Vagina (tissue), 2 donors: ENCODE measurements at regions not wholly inside any gene's neighbourhood (a gene's known extent, or its start where the extent isn't known, plus 50 kb on each side); places are given as distances from the start of the nearest gene placed in this dataset.

Experiments used
- DNase-seq, 2 donors: peaks; one replicate each; pipeline ENCODE4 v3.0.0-alpha.2; 2017; ENCODE audit errors: extremely low spot score in 2 of 2
- H3K27ac ChIP-seq: fragments of 200-600 bp; sonication (generic); one replicate; pipeline ENCODE4 v1.5.1; 2019
- H3K27me3 ChIP-seq: fragments of 200-600 bp; sonication (generic); one replicate; pipeline ENCODE4 v1.5.1; 2019
- H3K36me3 ChIP-seq, 2 donors: fragments of 200-600 bp; sonication (generic); one replicate each; pipeline ENCODE4 v1.5.1; 2017 to 2019
- H3K4me1 ChIP-seq: fragments of 200-600 bp; sonication (generic); one replicate; pipeline ENCODE4 v1.5.1; 2019
- H3K4me3 ChIP-seq, 2 donors: fragments of 200-600 bp; sonication (generic); 1 replicate in 1 of 2; 2 replicates in 1 of 2; pipeline ENCODE4 v1.5.1; 2016 to 2019
- H3K9me3 ChIP-seq: fragments of 200-600 bp; sonication (generic); one replicate; pipeline ENCODE4 v1.5.1; 2019
- CTCF ChIP-seq, 3 experiments: fragments of 450-650 bp in 2 of 3; fragments of 200-600 bp in 1 of 3; sonication (generic) in 1 of 3; IDR thresholded peaks; one replicate each; pipeline ENCODE4 v1.5.1; 2017 to 2019; ENCODE audit warnings: antibody characterized with exemption in 3 of 3, mild to moderate bottlenecking in 2 of 3, moderate library complexity in 2 of 3
- POLR2A ChIP-seq, 2 donors: fragments of 450-650 bp; IDR thresholded peaks; one replicate each; pipeline ENCODE4 v1.6.1; 2017; ENCODE audit warnings: antibody characterized with exemption in 2 of 2, mild to moderate bottlenecking in 2 of 2, moderate library complexity in 2 of 2
- POLR2AphosphoS5 ChIP-seq, 2 donors: sonication (generic); formaldehyde crosslinking; IDR thresholded peaks; one replicate each; pipeline ENCODE4 v1.9.0; 2017; ENCODE audit warnings: antibody characterized with exemption in 2 of 2, mild to moderate bottlenecking in 2 of 2, low read depth in 1 of 2; ENCODE audit not compliant: insufficient read depth in 1 of 2
- intact Hi-C: fragments of 100-400 bp; cut with DNase I; formaldehyde crosslinking; loops from one replicate; pipeline ENCODE4 v1.15.1; 2023

- Histone ChIP-seq H3K27ac (no peak overlapping the region), H3K4me1 (no peaks in the 10 kb centered on the region), H3K36me3 (no peaks in the 10 kb centered on the region), H3K9me3 (no peaks in the 10 kb centered on the region), H3K4me3 (no peak overlapping the region), H3K27me3 (no peaks in the 10 kb centered on the region)
- DNase-seq, result no peak
- TF ChIP-seq POLR2AphosphoS5 (IDR thresholded peaks at IDR 0.05; ENCODE audit: insufficient read depth in 1 of 2, low read depth in 1 of 2), result no peak
- no peak for TF ChIP-seq CTCF (IDR thresholded peaks at IDR 0.05)
- no peak for TF ChIP-seq POLR2A (IDR thresholded peaks at IDR 0.05)
- intact Hi-C loops, result no loop called here
Measured at GRCh38 chr10:43763846-43764245, 115.2 kb upstream of the ZNF32 start.

- Histone ChIP-seq H3K36me3 (no peaks in the 10 kb centered on the region), H3K27ac (no peak overlapping the region), H3K4me1 (no peaks in the 10 kb centered on the region), H3K27me3 (no peaks in the 10 kb centered on the region), H3K9me3 (no peaks in the 10 kb centered on the region), H3K4me3 (no peak overlapping the region)
- TF ChIP-seq POLR2A (IDR thresholded peaks at IDR 0.05), result no peak
- TF ChIP-seq POLR2AphosphoS5 (IDR thresholded peaks at IDR 0.05; ENCODE audit: insufficient read depth in 1 of 2, low read depth in 1 of 2), result no peak
- no peak for TF ChIP-seq CTCF (IDR thresholded peaks at IDR 0.05)
- DNase-seq, result no peak
- intact Hi-C loops, result no loop called here
Measured at GRCh38 chr10:43760514-43760913, 111.8 kb upstream of the ZNF32 start.

GRCh38 chr10:43759216-43759615, 110.5 kb upstream of the ZNF32 start:
- no peaks in the 10 kb centered on the region for H3K9me3 ChIP-seq
- H3K27me3 ChIP-seq, result no peaks in the 10 kb centered on the region
- H3K36me3 ChIP-seq, result no peaks in the 10 kb centered on the region
- H3K4me3 ChIP-seq, result no peak overlapping the region
- TF ChIP-seq POLR2A (IDR thresholded peaks at IDR 0.05) (no peak), CTCF (IDR thresholded peaks at IDR 0.05) (no peak), POLR2AphosphoS5 (IDR thresholded peaks at IDR 0.05; ENCODE audit: insufficient read depth in 1 of 2, low read depth in 1 of 2) (no peak)
- intact Hi-C loops, result no loop called here
- H3K4me1 ChIP-seq, result no peaks in the 10 kb centered on the region
- no peak for DNase-seq
- H3K27ac ChIP-seq, result no peak overlapping the region

GRCh38 chr10:43756341-43756740, 107.7 kb upstream of the ZNF32 start:
- no peak overlapping the region for H3K27ac ChIP-seq
- intact Hi-C loops, result no loop called here
- H3K4me3 ChIP-seq, result no peak overlapping the region
- no peaks in the 10 kb centered on the region for H3K27me3 ChIP-seq
- no peak for DNase-seq
- no peaks in the 10 kb centered on the region for H3K36me3 ChIP-seq
- no peaks in the 10 kb centered on the region for H3K9me3 ChIP-seq
- TF ChIP-seq POLR2A (IDR thresholded peaks at IDR 0.05), result no peak
- TF ChIP-seq POLR2AphosphoS5 (IDR thresholded peaks at IDR 0.05; ENCODE audit: insufficient read depth in 1 of 2, low read depth in 1 of 2), result no peak
- TF ChIP-seq CTCF (IDR thresholded peaks at IDR 0.05), result no peak
- H3K4me1 ChIP-seq, result no peaks in the 10 kb centered on the region

- Histone ChIP-seq H3K27me3 (no peaks in the 10 kb centered on the region), H3K4me3 (no peak overlapping the region), H3K4me1 (no peaks in the 10 kb centered on the region)
Measured at GRCh38 chr10:43754569-43755260, 106.0 kb upstream of the ZNF32 start.

More at GRCh38 chr10:43754569-43755260, 106.0 kb upstream of the ZNF32 start:
- DNase-seq, result no peak
- no peak for TF ChIP-seq CTCF (IDR thresholded peaks at IDR 0.05)
- no peak for TF ChIP-seq POLR2AphosphoS5 (IDR thresholded peaks at IDR 0.05; ENCODE audit: insufficient read depth in 1 of 2, low read depth in 1 of 2)
- no peak for TF ChIP-seq POLR2A (IDR thresholded peaks at IDR 0.05)
- Histone ChIP-seq H3K27ac (no peak overlapping the region), H3K36me3 (no peaks in the 10 kb centered on the region), H3K9me3 (no peaks in the 10 kb centered on the region)
- intact Hi-C loops, result no loop called here
